H9 (cell line): ENCODE measurements at regions not wholly inside any gene's neighbourhood (a gene's known extent, or its start where the extent isn't known, plus 50 kb on each side); places are given as distances from the start of the nearest gene placed in this dataset.

Source experiments
- DNase-seq: peaks from one replicate; pipeline ENCODE4 v3.0.0-alpha.2; 2017
- H2AFZ ChIP-seq: one replicate; pipeline ENCODE4 v1.6.1; 2013; ENCODE audit warnings: mild to moderate bottlenecking, low read length, control low read depth, moderate library complexity
- H2AK5ac ChIP-seq: 2 replicates; pipeline ENCODE4 v1.6.1; 2013; ENCODE audit warnings: low read length, control low read depth, mixed read lengths; ENCODE audit not compliant: insufficient read length
- H2BK120ac ChIP-seq: one replicate; pipeline ENCODE4 v1.6.1; 2013; ENCODE audit warnings: low read depth, mild to moderate bottlenecking, low read length, control low read depth, inconsistent platforms; ENCODE audit not compliant: poor library complexity, severe bottlenecking
- H2BK12ac ChIP-seq: 2 replicates; pipeline ENCODE4 v1.6.1; 2013; ENCODE audit warnings: low read length, control low read depth, mixed read lengths, low read depth; ENCODE audit not compliant: insufficient read length
- H2BK15ac ChIP-seq: 2 replicates; pipeline ENCODE4 v1.6.1; 2013; ENCODE audit warnings: low read depth, low read length, control low read depth
- H2BK20ac ChIP-seq: one replicate; pipeline ENCODE4 v1.6.1; 2013; ENCODE audit warnings: low read depth, mild to moderate bottlenecking, low read length, control low read depth, inconsistent platforms; ENCODE audit not compliant: poor library complexity, severe bottlenecking
- H2BK5ac ChIP-seq: 2 replicates; pipeline ENCODE4 v1.6.1; 2013; ENCODE audit warnings: low read length, control low read depth, mixed read lengths; ENCODE audit not compliant: insufficient read length
- H3K14ac ChIP-seq: 2 replicates; pipeline ENCODE4 v1.6.1; 2013; ENCODE audit warnings: low read length, control low read depth; ENCODE audit not compliant: insufficient read depth
- H3K18ac ChIP-seq: 2 replicates; pipeline ENCODE4 v1.6.1; 2013; ENCODE audit warnings: low read depth, mild to moderate bottlenecking, mixed read lengths, low read length, control low read depth; ENCODE audit not compliant: insufficient read length
- H3K23ac ChIP-seq: 2 replicates; pipeline ENCODE4 v1.6.1; 2013; ENCODE audit warnings: low read length, control low read depth, mixed read lengths, low read depth; ENCODE audit not compliant: insufficient read length
- H3K23me2 ChIP-seq: 2 replicates; pipeline ENCODE4 v1.6.1; 2013; ENCODE audit warnings: low read depth, mild to moderate bottlenecking, mixed read lengths, low read length, control low read depth; ENCODE audit not compliant: insufficient read length, poor library complexity, severe bottlenecking
- H3K27ac ChIP-seq: 2 replicates; pipeline ENCODE4 v1.5.1; 2013; ENCODE audit warnings: low read length, control low read depth, mixed read lengths, low read depth; ENCODE audit not compliant: insufficient read length
- H3K27me3 ChIP-seq: 2 replicates; pipeline ENCODE4 v1.6.1; 2013; ENCODE audit warnings: low read length, control low read depth, inconsistent platforms; ENCODE audit not compliant: insufficient read depth
- H3K4ac ChIP-seq: 2 replicates; pipeline ENCODE4 v1.6.1; 2013; ENCODE audit warnings: low read depth, mild to moderate bottlenecking, control low read depth, inconsistent platforms, low read length, moderate library complexity
- H3K4me1 ChIP-seq: 2 replicates; pipeline ENCODE4 v1.6.1; 2013; ENCODE audit warnings: low read length, control low read depth, inconsistent platforms; ENCODE audit not compliant: insufficient read depth
- H3K4me2 ChIP-seq: 2 replicates; pipeline ENCODE4 v1.6.1; 2013; ENCODE audit warnings: low read length, control low read depth, mixed read lengths; ENCODE audit not compliant: insufficient read length, insufficient read depth
- H3K56ac ChIP-seq: 2 replicates; pipeline ENCODE4 v1.6.1; 2013; ENCODE audit warnings: low read depth, mild to moderate bottlenecking, mixed read lengths, low read length, control low read depth; ENCODE audit not compliant: insufficient read length
- H3K79me1 ChIP-seq: 2 replicates; pipeline ENCODE4 v1.6.1; 2013; ENCODE audit warnings: low read depth, mild to moderate bottlenecking, moderate library complexity, low read length, control low read depth, inconsistent platforms; ENCODE audit not compliant: insufficient read depth, poor library complexity, severe bottlenecking
- H3K79me2 ChIP-seq: 2 replicates; pipeline ENCODE4 v1.6.1; 2013; ENCODE audit warnings: low read length, control low read depth, inconsistent platforms; ENCODE audit not compliant: insufficient read depth
- H3K9ac ChIP-seq: 2 replicates; pipeline ENCODE4 v1.6.1; 2013; ENCODE audit warnings: low read length, control low read depth, mixed read lengths; ENCODE audit not compliant: insufficient read length; ENCODE audit errors: extremely low read depth
- H3K9me3 ChIP-seq: one replicate; pipeline ENCODE4 v1.6.1; 2013; ENCODE audit warnings: low read depth, low read length, inconsistent platforms; ENCODE audit not compliant: control insufficient read depth
- H3T11ph ChIP-seq: one replicate; pipeline ENCODE4 v1.6.1; 2013; ENCODE audit warnings: mild to moderate bottlenecking, low read length, control low read depth, inconsistent platforms
- H4K20me1 ChIP-seq: one replicate; pipeline ENCODE4 v1.6.1; 2013; ENCODE audit not compliant: control insufficient read depth, insufficient read length, insufficient read depth
- H4K5ac ChIP-seq: 2 replicates; pipeline ENCODE4 v1.6.1; 2013; ENCODE audit warnings: low read depth, mild to moderate bottlenecking, mixed read lengths, low read length, control low read depth; ENCODE audit not compliant: insufficient read length
- H4K8ac ChIP-seq: replicated peaks from 2 replicates; pipeline ENCODE4 v1.6.1; 2013; ENCODE audit warnings: low read length, control low read depth, mixed read lengths, low read depth; ENCODE audit not compliant: insufficient read length
- H4K91ac ChIP-seq: 2 replicates; pipeline ENCODE4 v1.6.1; 2013; ENCODE audit warnings: low read depth, mild to moderate bottlenecking, moderate library complexity, mixed read lengths, low read length, control low read depth; ENCODE audit not compliant: insufficient read length
- H3K27ac Mint-ChIP-seq, 3 experiments: 2 replicates in 2 of 3; 3 replicates in 1 of 3; pipeline ENCODE4 v1.8.0; 2020 to 2021; ENCODE audit warnings: mixed read lengths in 3 of 3, mild to moderate bottlenecking in 1 of 3, moderate library complexity in 1 of 3
- H3K27me3 Mint-ChIP-seq: 2 replicates; pipeline ENCODE4 v1.8.0; 2021; ENCODE audit warnings: low read depth, mild to moderate bottlenecking, moderate library complexity, mixed read lengths
- H3K36me3 Mint-ChIP-seq, 3 experiments: 2 replicates in 2 of 3; 3 replicates in 1 of 3; pipeline ENCODE4 v1.8.0; 2020 to 2021; ENCODE audit warnings: low read depth in 3 of 3, mixed read lengths in 3 of 3; ENCODE audit not compliant: insufficient read depth in 1 of 3
- H3K4me1 Mint-ChIP-seq, 2 experiments: 2 replicates each; pipeline ENCODE4 v1.8.0; 2020; ENCODE audit warnings: mixed read lengths in 2 of 2
- H3K4me3 Mint-ChIP-seq, 2 experiments: 2 replicates in 1 of 2; 3 replicates in 1 of 2; pipeline ENCODE4 v1.8.0; 2020 to 2021; ENCODE audit warnings: mild to moderate bottlenecking in 2 of 2, mixed read lengths in 2 of 2, moderate library complexity in 1 of 2
- H3K9me3 Mint-ChIP-seq, 2 experiments: 2 replicates in 1 of 2; 3 replicates in 1 of 2; pipeline ENCODE4 v1.8.0; 2020; ENCODE audit warnings: mild to moderate bottlenecking in 2 of 2, mixed read lengths in 2 of 2, moderate library complexity in 1 of 2
- CTCF ChIP-seq: fragments of 200-600 bp; sonication (generic); conservative IDR thresholded peaks from 3 replicates; pipeline ENCODE4 v1.8.0; 2021; ENCODE audit warnings: antibody characterized with exemption, mild to moderate bottlenecking
- WGBS: extraction: QIAGEN DNeasy Blood & Tissue Kit; methylation state at CpG from one replicate; pipeline ENCODE4 v1.1.7; 2013; ENCODE audit warnings: missing lambda C conversion rate, low lambda C conversion rate, mixed read lengths; ENCODE audit not compliant: insufficient read length; ENCODE audit errors: extremely low coverage; 5-methylcytosine and 5-hydroxymethylcytosine counted together

GRCh38 chr21:41681348-41681801 is 85.5 kb downstream of the RIPK4 start:
- no peak overlapping the region for H3K27ac ChIP-seq
- Mint-ChIP-seq H3K4me1 (peaks cover 32 to 53% of the 10 kb centered on the region in 2 experiments), H3K9me3 (no peaks in the 10 kb centered on the region), H3K27me3 (peaks cover 3% of the 10 kb centered on the region; the same call in 1 of the 2 replicates), H3K4me3 (no peak overlapping the region), H3K27ac (0 out of 7 replicates have a peak overlapping the region, but pooled peaks of 1 of the 3 experiments have one; percentile 70), H3K36me3 (no peaks in the 10 kb centered on the region; a peak in 1 of 7 replicates)
- H4K91ac ChIP-seq: no peak overlapping the region
- H2BK20ac ChIP-seq: no peak overlapping the region
- H3K4me1 ChIP-seq: no peaks in the 10 kb centered on the region; the same call in 1 of the 2 replicates
- H4K8ac ChIP-seq: no peak overlapping the region
- H3K4ac ChIP-seq: no peak overlapping the region
- no peak overlapping the region for H3K9ac ChIP-seq
- H2BK15ac ChIP-seq: no peak overlapping the region
- H4K5ac ChIP-seq: no peak overlapping the region
- no peak overlapping the region for H3K56ac ChIP-seq
- H3K79me2 ChIP-seq: no peaks in the 10 kb centered on the region
- H4K20me1 ChIP-seq: no peaks in the 10 kb centered on the region
- H2BK120ac ChIP-seq: no peak overlapping the region
- H2AK5ac ChIP-seq: no peak overlapping the region
- no peak overlapping the region for H3K23ac ChIP-seq
- no peak overlapping the region for H3K4me2 ChIP-seq
- TF ChIP-seq CTCF: no peak
- no peaks in the 10 kb centered on the region for H3K27me3 ChIP-seq
- H2BK12ac ChIP-seq: no peak overlapping the region
- no peak overlapping the region for H3T11ph ChIP-seq
- H3K23me2 ChIP-seq: no peaks in the 10 kb centered on the region
- WGBS: no CpG with 5 or more reads among the region's 20 CpGs
- no peak overlapping the region for H2AFZ ChIP-seq
- no peak overlapping the region for H3K14ac ChIP-seq
- no peak for DNase-seq
- no peak overlapping the region for H3K18ac ChIP-seq
- H3K79me1 ChIP-seq: no peaks in the 10 kb centered on the region
- H2BK5ac ChIP-seq: no peak overlapping the region
- no peaks in the 10 kb centered on the region for H3K9me3 ChIP-seq
